ENCODE measurements at regions not wholly inside any gene's neighbourhood (a gene's known extent, or its start where the extent isn't known, plus 50 kb on each side); places are given as distances from the start of the nearest gene placed in this dataset.

DNA sequence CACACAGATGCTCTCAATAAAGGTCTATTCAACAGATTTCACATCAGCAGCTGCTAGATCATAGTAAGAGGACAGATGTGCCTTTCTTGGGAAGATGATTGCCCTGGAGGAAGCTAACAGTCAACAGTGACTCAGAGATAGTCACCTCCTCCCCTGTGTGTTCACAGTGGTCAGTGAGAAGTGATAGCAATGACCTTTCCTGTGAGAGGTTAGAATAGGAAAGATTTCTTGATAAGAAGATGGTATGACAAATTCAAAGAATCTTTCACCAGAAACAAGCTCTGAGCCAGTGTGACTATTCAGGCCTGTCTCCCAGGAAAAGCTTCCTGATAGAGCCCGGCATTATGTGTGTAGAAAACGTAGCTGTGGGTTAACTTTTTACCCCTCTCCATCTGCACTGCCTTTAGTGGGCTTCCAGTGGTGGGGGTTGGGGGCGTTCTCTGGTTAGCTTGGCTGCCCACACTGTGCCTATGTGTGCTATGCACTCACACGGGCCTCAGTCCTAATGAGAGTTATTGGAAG, 66.4 kb upstream of the ARHGAP5 start (continued):
- TF ChIP-seq, protein P1, sequence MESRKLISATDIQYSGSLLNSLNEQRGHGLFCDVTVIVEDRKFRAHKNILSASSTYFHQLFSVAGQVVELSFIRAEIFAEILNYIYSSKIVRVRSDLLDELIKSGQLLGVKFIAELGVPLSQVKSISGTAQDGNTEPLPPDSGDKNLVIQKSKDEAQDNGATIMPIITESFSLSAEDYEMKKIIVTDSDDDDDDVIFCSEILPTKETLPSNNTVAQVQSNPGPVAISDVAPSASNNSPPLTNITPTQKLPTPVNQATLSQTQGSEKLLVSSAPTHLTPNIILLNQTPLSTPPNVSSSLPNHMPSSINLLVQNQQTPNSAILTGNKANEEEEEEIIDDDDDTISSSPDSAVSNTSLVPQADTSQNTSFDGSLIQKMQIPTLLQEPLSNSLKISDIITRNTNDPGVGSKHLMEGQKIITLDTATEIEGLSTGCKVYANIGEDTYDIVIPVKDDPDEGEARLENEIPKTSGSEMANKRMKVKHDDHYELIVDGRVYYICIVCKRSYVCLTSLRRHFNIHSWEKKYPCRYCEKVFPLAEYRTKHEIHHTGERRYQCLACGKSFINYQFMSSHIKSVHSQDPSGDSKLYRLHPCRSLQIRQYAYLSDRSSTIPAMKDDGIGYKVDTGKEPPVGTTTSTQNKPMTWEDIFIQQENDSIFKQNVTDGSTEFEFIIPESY (IDR thresholded peaks at IDR 0.05; ENCODE audit: borderline replicate concordance, low read depth) = peak; percentile 59; the same call in 1 of the 2 replicates
- TF ChIP-seq TAF1 (IDR thresholded peaks at IDR 0.05; ENCODE audit: borderline replicate concordance, low read depth, low read length) (no peak), NFIC (IDR thresholded peaks at IDR 0.05; ENCODE audit: borderline replicate concordance) (peak; percentile 62), FOSL2 (IDR thresholded peaks at IDR 0.05; ENCODE audit: borderline replicate concordance, low read depth) (peak; percentile 92), CHD2 (IDR thresholded peaks at IDR 0.05; ENCODE audit: low read length, partially characterized antibody) (no peak)
- TF ChIP-seq, protein P2, sequence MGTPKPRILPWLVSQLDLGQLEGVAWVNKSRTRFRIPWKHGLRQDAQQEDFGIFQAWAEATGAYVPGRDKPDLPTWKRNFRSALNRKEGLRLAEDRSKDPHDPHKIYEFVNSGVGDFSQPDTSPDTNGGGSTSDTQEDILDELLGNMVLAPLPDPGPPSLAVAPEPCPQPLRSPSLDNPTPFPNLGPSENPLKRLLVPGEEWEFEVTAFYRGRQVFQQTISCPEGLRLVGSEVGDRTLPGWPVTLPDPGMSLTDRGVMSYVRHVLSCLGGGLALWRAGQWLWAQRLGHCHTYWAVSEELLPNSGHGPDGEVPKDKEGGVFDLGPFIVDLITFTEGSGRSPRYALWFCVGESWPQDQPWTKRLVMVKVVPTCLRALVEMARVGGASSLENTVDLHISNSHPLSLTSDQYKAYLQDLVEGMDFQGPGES (IDR thresholded peaks at IDR 0.05; ENCODE audit: low read depth, low read length) = no peak

DNA sequence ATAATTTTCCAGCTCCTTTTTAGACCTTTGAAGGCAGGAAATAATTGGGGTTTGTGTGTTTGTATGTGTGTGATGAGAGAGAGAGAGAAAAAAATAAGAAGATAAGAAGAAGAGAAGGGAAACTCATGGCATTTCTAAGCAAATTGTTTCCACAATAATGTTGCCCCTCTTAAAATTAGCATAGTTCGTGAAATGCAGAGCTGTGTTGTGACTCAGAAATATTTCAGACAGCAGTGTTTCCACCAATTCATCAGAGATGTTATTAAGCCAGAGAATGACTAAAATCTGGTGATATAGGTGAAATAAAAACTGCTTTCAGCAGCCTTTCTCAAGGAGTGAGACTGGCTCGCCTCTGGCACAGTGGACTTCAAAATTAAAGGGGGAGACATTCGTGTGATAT, 65.9 kb upstream of the ARHGAP5 start:
- DNase-seq = no peak
- peaks cover 12 to 15% of the 10 kb centered on the region in 2 experiments; a peak in 3 of 4 replicates for H3K4me1 ChIP-seq (ENCODE audit: control insufficient read depth in 1 of 2, insufficient read depth in 2 of 2, low read depth in 1 of 2, low read length in 1 of 2)
- peak overlapping the region; percentile 55; the same call in 1 of the 2 replicates for H3K9ac ChIP-seq
- no peak overlapping the region for H2AFZ ChIP-seq (ENCODE audit: low read depth)
- H3K4me2 ChIP-seq = peak overlapping the region; percentile 49
- no peaks in the 10 kb centered on the region for H3K36me3 ChIP-seq (replicated peaks in 1 of 2; ENCODE audit: control insufficient read depth in 1 of 2, insufficient read depth in 2 of 2, low read length in 1 of 2)
- TF ChIP-seq CHD2 (IDR thresholded peaks at IDR 0.05; ENCODE audit: low read length, partially characterized antibody) (no peak), ELF1 (IDR thresholded peaks at IDR 0.05) (no peak), RCOR1 (IDR thresholded peaks at IDR 0.05; ENCODE audit: low read length) (no peak), MEF2A (IDR thresholded peaks at IDR 0.05; ENCODE audit: borderline replicate concordance, low read depth) (no peak), SMC3 (IDR thresholded peaks at IDR 0.05; ENCODE audit: low read depth, low read length) (no peak), MXI1 (IDR thresholded peaks at IDR 0.05; ENCODE audit: low read depth, low read length) (no peak), EZH2phosphoT487 (IDR thresholded peaks at IDR 0.05; ENCODE audit: borderline replicate concordance, low read depth) (no peak), POLR2AphosphoS5 (IDR thresholded peaks at IDR 0.05; ENCODE audit: low read depth, low read length) (no peak), YY1 (IDR thresholded peaks at IDR 0.05; ENCODE audit: low read depth) (no peak), RFX5 (IDR thresholded peaks at IDR 0.05; ENCODE audit: low read length) (no peak), RXRA (IDR thresholded peaks at IDR 0.05; ENCODE audit: borderline replicate concordance, low read depth) (no peak), SIN3A (IDR thresholded peaks at IDR 0.05; ENCODE audit: borderline replicate concordance, low read depth, low read length) (no peak), EP300 (IDR thresholded peaks at IDR 0.05; ENCODE audit: borderline replicate concordance in 1 of 2, low read depth in 1 of 2, low read length in 1 of 2) (no peak)
- TF ChIP-seq, protein P3, sequence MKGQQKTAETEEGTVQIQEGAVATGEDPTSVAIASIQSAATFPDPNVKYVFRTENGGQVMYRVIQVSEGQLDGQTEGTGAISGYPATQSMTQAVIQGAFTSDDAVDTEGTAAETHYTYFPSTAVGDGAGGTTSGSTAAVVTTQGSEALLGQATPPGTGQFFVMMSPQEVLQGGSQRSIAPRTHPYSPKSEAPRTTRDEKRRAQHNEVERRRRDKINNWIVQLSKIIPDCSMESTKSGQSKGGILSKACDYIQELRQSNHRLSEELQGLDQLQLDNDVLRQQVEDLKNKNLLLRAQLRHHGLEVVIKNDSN (IDR thresholded peaks at IDR 0.05; ENCODE audit: borderline replicate concordance, low read depth) = no peak
- TF ChIP-seq, protein P4, sequence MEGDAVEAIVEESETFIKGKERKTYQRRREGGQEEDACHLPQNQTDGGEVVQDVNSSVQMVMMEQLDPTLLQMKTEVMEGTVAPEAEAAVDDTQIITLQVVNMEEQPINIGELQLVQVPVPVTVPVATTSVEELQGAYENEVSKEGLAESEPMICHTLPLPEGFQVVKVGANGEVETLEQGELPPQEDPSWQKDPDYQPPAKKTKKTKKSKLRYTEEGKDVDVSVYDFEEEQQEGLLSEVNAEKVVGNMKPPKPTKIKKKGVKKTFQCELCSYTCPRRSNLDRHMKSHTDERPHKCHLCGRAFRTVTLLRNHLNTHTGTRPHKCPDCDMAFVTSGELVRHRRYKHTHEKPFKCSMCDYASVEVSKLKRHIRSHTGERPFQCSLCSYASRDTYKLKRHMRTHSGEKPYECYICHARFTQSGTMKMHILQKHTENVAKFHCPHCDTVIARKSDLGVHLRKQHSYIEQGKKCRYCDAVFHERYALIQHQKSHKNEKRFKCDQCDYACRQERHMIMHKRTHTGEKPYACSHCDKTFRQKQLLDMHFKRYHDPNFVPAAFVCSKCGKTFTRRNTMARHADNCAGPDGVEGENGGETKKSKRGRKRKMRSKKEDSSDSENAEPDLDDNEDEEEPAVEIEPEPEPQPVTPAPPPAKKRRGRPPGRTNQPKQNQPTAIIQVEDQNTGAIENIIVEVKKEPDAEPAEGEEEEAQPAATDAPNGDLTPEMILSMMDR (IDR thresholded peaks at IDR 0.05) = no peak
- TF ChIP-seq, protein P2 (IDR thresholded peaks at IDR 0.05; ENCODE audit: low read depth, low read length) = no peak
- TF ChIP-seq, protein P1 (IDR thresholded peaks at IDR 0.05; ENCODE audit: borderline replicate concordance, low read depth) = no peak
- whole genome bisulfite sequencing (ENCODE audit: low lambda C conversion rate) = 48% methylated on average over 3 of the region's 3 CpGs
- H3F3A ChIP-seq (replicated peaks; ENCODE audit: insufficient read depth) = peaks cover 26% of the 10 kb centered on the region
- H3K27ac ChIP-seq (ENCODE audit: low read depth in 2 of 2, low read length in 1 of 2) = peak overlapping the region in 1 of 2 experiments; percentile 82; a peak in 2 of 4 replicates
- no peaks in the 10 kb centered on the region for H3K27me3 ChIP-seq (ENCODE audit: insufficient read depth)
- no peaks in the 10 kb centered on the region for H3K9me3 ChIP-seq
- ChIA-PET POLR2A (no interaction called here), CTCF (interaction anchor here (1.2 to 1.3 kb wide), 2 partner anchors 8 to 240 kb away, joined by 4 read pairs; no protein-coding TSS in a partner anchor)
- H3K4me3 ChIP-seq (ENCODE audit: low read depth in 2 of 2, low read length in 1 of 2) = no peak overlapping the region
- no peaks in the 10 kb centered on the region for H3K9me2 ChIP-seq
- H4K20me1 ChIP-seq (ENCODE audit: insufficient read depth) = no peaks in the 10 kb centered on the region
- no peaks in the 10 kb centered on the region for H3K79me2 ChIP-seq (ENCODE audit: insufficient read depth)
